HepG2 (cell line): ENCODE measurements at regions not wholly inside any gene's neighbourhood (a gene's known extent, or its start where the extent isn't known, plus 50 kb on each side); places are given as distances from the start of the nearest gene placed in this dataset.
A peak's percentile ranks its signal among the peaks of the same experiment; 100 is the strongest.

Experiments used
- ATAC-seq: fragments of 200-7000 bp; cut with Tn5 transposase; 3 replicates; pipeline ENCODE4 v1.9.1; 2020; ENCODE audit warnings: mild to moderate bottlenecking, moderate library complexity
- BruUV-seq: library from RNA; stranded (reverse); fragments of 400-500 nt; replicated peaks from 2 replicates; lab custom pipeline; 2021; lab: Mats Ljungman, UMichigan
- CTCF ChIA-PET: fragments of 300-600 bp; formaldehyde crosslinking; extraction: SDS; loops from one replicate; lab custom pipeline; 2021; ENCODE audit warnings: low total read pairs, inconsistent platforms, low intra/inter-chr PET ratio; lab: Yijun Ruan, JAX
- POLR2A ChIA-PET: fragments of 350-600 bp; sonication (Branson Sonifier 250); formaldehyde crosslinking; loops from one replicate; lab custom pipeline; 2020; ENCODE audit warnings: antibody characterized with exemption, inconsistent platforms; lab: Yijun Ruan, JAX
- DNase-seq: peaks from one replicate; pipeline ENCODE4 v3.0.0-alpha.2; 2015; ENCODE audit warnings: low spot score
- FAIRE-seq: peaks from 3 replicates; lab custom pipeline; 2011; peaks lifted over from hg19 to GRCh38; lab: Jason Lieb, UNC
- H2AFZ ChIP-seq: one replicate; pipeline ENCODE4 v1.6.1; 2011; ENCODE audit warnings: low read length, inconsistent platforms
- H3K27ac ChIP-seq: fragments of 300-600 bp; 3 replicates; pipeline ENCODE4 v1.8.0; 2011; ENCODE audit warnings: mixed run types, mild to moderate bottlenecking, mixed read lengths, low read length, inconsistent platforms; ENCODE audit not compliant: insufficient read depth; ENCODE audit errors: extremely low read length
- H3K27me3 ChIP-seq, 2 experiments: fragments of 200-600 bp in 1 of 2; 2 replicates in 1 of 2; 3 replicates in 1 of 2; pipeline versions ENCODE4 v1.6.0 to v1.8.0; 2011; ENCODE audit warnings: low read length in 2 of 2, mild to moderate bottlenecking in 2 of 2, moderate library complexity in 2 of 2, inconsistent platforms in 1 of 2; ENCODE audit not compliant: insufficient read depth in 2 of 2, control insufficient read depth in 1 of 2
- H3K36me3 ChIP-seq, 2 experiments: fragments of 200-600 bp in 1 of 2; replicated peaks in 1 of 2; 2 replicates in 1 of 2; 3 replicates in 1 of 2; pipeline versions ENCODE4 v1.5.1 to v1.8.0; 2011; ENCODE audit warnings: low read length in 2 of 2, inconsistent platforms in 1 of 2; ENCODE audit not compliant: insufficient read depth in 2 of 2, control insufficient read depth in 1 of 2
- H3K4me1 ChIP-seq: 2 replicates; pipeline ENCODE4 v1.5.1; 2012; ENCODE audit warnings: low read length, inconsistent platforms; ENCODE audit not compliant: insufficient read depth
- H3K4me2 ChIP-seq: 2 replicates; pipeline ENCODE4 v1.6.0; 2011; ENCODE audit warnings: low read depth, low read length, inconsistent platforms
- H3K4me3 ChIP-seq, 3 experiments: fragments of 200-600 bp in 1 of 3; sonication (generic), shearing (Covaris generic) in 1 of 3; replicated peaks in 1 of 3; 2 replicates each; pipeline ENCODE4 v1.5.1; 2011 to 2016; ENCODE audit warnings: low read length in 3 of 3, inconsistent platforms in 2 of 3, low read depth in 2 of 3, mild to moderate bottlenecking in 2 of 3, control low read depth in 1 of 3, mixed read lengths in 1 of 3; ENCODE audit not compliant: insufficient read depth in 1 of 3
- H3K79me2 ChIP-seq: one replicate; pipeline ENCODE4 v1.6.1; 2011; ENCODE audit warnings: low read length, inconsistent platforms; ENCODE audit not compliant: insufficient read depth
- H3K9ac ChIP-seq: 2 replicates; pipeline ENCODE4 v1.6.0; 2011; ENCODE audit warnings: mild to moderate bottlenecking, low read depth, low read length, inconsistent platforms; ENCODE audit not compliant: insufficient read depth
- H3K9me3 ChIP-seq: 2 replicates; pipeline ENCODE4 v1.5.1; 2012; ENCODE audit warnings: mild to moderate bottlenecking, low read length
- H4K20me1 ChIP-seq: 2 replicates; pipeline ENCODE4 v1.6.0; 2011; ENCODE audit warnings: inconsistent platforms, mild to moderate bottlenecking, low read length, moderate library complexity; ENCODE audit not compliant: insufficient read depth
- ARNT2 ChIP-seq: sonication (generic); formaldehyde crosslinking; IDR thresholded peaks from 2 replicates; pipeline ENCODE4 v1.8.0; 2022; ENCODE audit warnings: mild to moderate bottlenecking, low read depth, missing genetic modification reagents, moderate library complexity
- CTCF ChIP-seq: sonication (generic); formaldehyde crosslinking; IDR thresholded peaks from 2 replicates; pipeline ENCODE4 v1.5.0; 2020; ENCODE audit warnings: mild to moderate bottlenecking, missing genetic modification reagents, moderate library complexity
- RAD21 ChIP-seq: fragments of 450-650 bp; formaldehyde crosslinking; IDR thresholded peaks from 2 replicates; pipeline ENCODE4 v1.5.0; 2020; ENCODE audit warnings: mild to moderate bottlenecking
- SAFB2 ChIP-seq: sonication (generic); formaldehyde crosslinking; IDR thresholded peaks from 2 replicates; pipeline ENCODE4 v1.5.1; 2020; ENCODE audit warnings: missing genetic modification reagents, low read depth, mild to moderate bottlenecking, borderline replicate concordance
- SMC3 ChIP-seq: IDR thresholded peaks from 2 replicates; pipeline ENCODE4 v1.6.1; 2011; ENCODE audit warnings: low read length, improper control_type of control experiment
- STAG1 ChIP-seq: sonication (generic); formaldehyde crosslinking; IDR thresholded peaks from 2 replicates; pipeline ENCODE4 v1.4.0; 2020; ENCODE audit warnings: missing genetic modification reagents
- WGBS: methylation state at CpG from one replicate; pipeline ENCODE4 v1.1.6; 2017; ENCODE audit warnings: low lambda C conversion rate; 5-methylcytosine and 5-hydroxymethylcytosine counted together
- in situ Hi-C: cut with HindIII; loops from 2 replicates; pipeline ENCODE4 v1.10.0; 2017; ENCODE audit warnings: low pct_unique_long_range_greater_than_20kb; ENCODE audit not compliant: extremely low pct_ligation_motif_present
- intact Hi-C: fragments of 100-400 bp; cut with micrococcal nuclease; formaldehyde crosslinking; loops from one replicate; pipeline ENCODE4 v1.10.0; 2022; ENCODE audit not compliant: unreplicated experiment

DNA sequence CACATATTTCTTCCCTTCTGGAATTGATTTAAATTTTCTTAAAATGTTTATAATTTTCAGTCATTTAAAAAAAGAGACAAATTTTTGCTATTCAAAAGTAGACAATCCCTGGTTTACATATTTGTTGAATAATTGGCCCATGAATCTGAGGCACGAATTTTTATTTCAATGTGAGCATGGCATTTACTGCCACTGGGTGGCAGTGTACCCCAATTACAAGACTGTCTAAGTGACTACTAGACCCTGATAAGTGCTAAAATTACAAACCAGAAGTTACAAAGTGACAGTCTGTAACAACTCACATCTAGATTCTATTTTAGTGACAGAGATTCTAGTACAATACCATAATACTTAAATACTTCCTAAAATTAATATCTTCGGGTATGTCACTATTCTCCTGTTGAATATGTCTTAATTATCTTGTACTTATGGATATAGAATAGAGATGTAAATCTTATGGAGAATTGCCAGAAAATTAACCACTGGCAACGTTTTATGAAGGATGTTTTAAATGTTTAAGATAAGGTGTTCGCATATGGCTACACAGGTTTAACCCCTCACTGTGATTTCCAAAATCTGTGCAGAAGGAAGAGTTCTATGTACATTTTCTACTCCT lies 235.8 kb downstream of the MAP2K4 start:
- 0% methylated on average over 4 of the region's 4 CpGs for WGBS
- no peak overlapping the region for H2AFZ ChIP-seq
- ATAC-seq (peak; percentile 39; the same call in 2 of the 3 replicates), DNase-seq (peak; percentile 35), FAIRE-seq (peak; percentile 39)
- no peak overlapping the region for H3K9ac ChIP-seq
- H3K4me2 ChIP-seq = no peak overlapping the region
- peaks cover 2% of the 10 kb centered on the region for H3K9me3 ChIP-seq
- TF ChIP-seq STAG1 (CRISPR knock-in tag) = peak; percentile 66
- TF ChIP-seq SMC3 = peak; percentile 59
- TF ChIP-seq ARNT2 (CRISPR knock-in tag) = no peak
- TF ChIP-seq SAFB2 = no peak
- peak; percentile 45 for TF ChIP-seq RAD21
- TF ChIP-seq CTCF = peak; percentile 67
- POLR2A ChIA-PET = no interaction called here
- BruUV-seq = no TSS peak
- no peaks in the 10 kb centered on the region for H4K20me1 ChIP-seq
- CTCF ChIA-PET = interaction anchor here (1.7 to 2.2 kb wide), 3 partner anchors 412 to 746 kb away, joined by 7 to 17 read pairs (median 14); no protein-coding TSS in a partner anchor
- no peak overlapping the region for H3K4me3 ChIP-seq
- in situ Hi-C loops (loop anchor here (5.0 kb wide), 1 partner anchor 411 kb away; the partner anchor contains the start of gene MYOCD), intact Hi-C loops (loop anchor here (1.0 kb wide), 1 partner anchor 76 kb away; no protein-coding TSS in a partner anchor)
- no peaks in the 10 kb centered on the region for H3K36me3 ChIP-seq
- no peaks in the 10 kb centered on the region for H3K4me1 ChIP-seq
- H3K79me2 ChIP-seq = no peaks in the 10 kb centered on the region
- H3K27ac ChIP-seq = no peak overlapping the region
- H3K27me3 ChIP-seq = peaks cover 4 to 38% of the 10 kb centered on the region in 2 experiments; a peak in 3 of 5 replicates
